Adrenal gland (tissue), 9 donors: ENCODE measurements at regions not wholly inside any gene's neighbourhood (a gene's known extent, or its start where the extent isn't known, plus 50 kb on each side); places are given as distances from the start of the nearest gene placed in this dataset.

Experiments used
- DNase-seq, 7 donors: peaks; one replicate each; pipeline ENCODE4 v3.0.0-alpha.2; 2019 to 2020
- H3K27ac ChIP-seq, 5 donors: fragments of 200-600 bp; sonication (generic) in 4 of 5; 1 replicate in 3 of 5; 2 replicates in 2 of 5; pipeline versions ENCODE4 v1.5.1 to v1.8.0; 2016 to 2020; ENCODE audit warnings: mild to moderate bottlenecking in 1 of 5
- H3K27me3 ChIP-seq: fragments of 200-600 bp; 2 replicates; pipeline ENCODE4 v1.8.0; 2021
- H3K36me3 ChIP-seq, 2 donors: fragments of 200-600 bp; replicated peaks in 1 of 2; 1 replicate in 1 of 2; 2 replicates in 1 of 2; pipeline versions ENCODE4 v1.5.1 to v1.8.0; 2018 to 2022
- H3K4me1 ChIP-seq, 2 donors: fragments of 200-600 bp; replicated peaks in 1 of 2; 1 replicate in 1 of 2; 2 replicates in 1 of 2; pipeline versions ENCODE4 v1.5.1 to v1.8.0; 2018 to 2021
- H3K4me3 ChIP-seq, 4 donors: fragments of 200-600 bp; sonication (generic) in 3 of 4; one replicate each; pipeline ENCODE4 v1.5.1; 2016 to 2018
- H3K9me3 ChIP-seq, 3 donors: fragments of 200-600 bp; sonication (generic) in 1 of 3; replicated peaks in 1 of 3; 1 replicate in 2 of 3; 2 replicates in 1 of 3; pipeline versions ENCODE4 v1.5.1 to v1.8.0; 2016 to 2021
- CTCF ChIP-seq, 6 experiments: fragments of 450-650 bp in 4 of 6; fragments of 200-600 bp in 2 of 6; sonication (generic) in 1 of 6; IDR thresholded peaks; 1 replicate in 5 of 6; 2 replicates in 1 of 6; pipeline versions ENCODE4 v1.5.1 to v1.8.0; 2016 to 2021; ENCODE audit warnings: antibody characterized with exemption in 6 of 6, mild to moderate bottlenecking in 2 of 6, moderate library complexity in 1 of 6
- POLR2A ChIP-seq, 2 donors: fragments of 450-650 bp; IDR thresholded peaks; one replicate each; pipeline ENCODE4 v1.6.1; 2017; ENCODE audit warnings: antibody characterized with exemption in 2 of 2, mild to moderate bottlenecking in 2 of 2, moderate library complexity in 1 of 2
- WGBS, 4 donors: extraction: QIAGEN DNeasy Blood & Tissue Kit in 2 of 4; methylation state at CpG; one replicate each; pipeline versions ENCODE4 v1.1.5 to v1.1.7; 2013 to 2017; 5-methylcytosine and 5-hydroxymethylcytosine counted together
- intact Hi-C, 2 donors: fragments of 100-400 bp; cut with DNase I; formaldehyde crosslinking; loops; one replicate each; pipeline versions ENCODE4 v1.14.1 to v1.15.0; 2022 to 2023
- donor health status: healthy with polysubstance abuse.
- donor health status: Bipolar disorder and iron deficiency.
- donor health status: DM: yes; HTN: yes; CAD: no.
- donor health status: DM: no; HTN: no; CAD: no.
- donor health status: DM: no; HTN: no; CAD: no.

- H3K4me1 ChIP-seq, result no peaks in the 10 kb centered on the region
- intact Hi-C loops, result no loop called here
- H3K27me3 ChIP-seq, result no peaks in the 10 kb centered on the region
- no peak for TF ChIP-seq CTCF (IDR thresholded peaks at IDR 0.05)
- no peak for TF ChIP-seq POLR2A (IDR thresholded peaks at IDR 0.05)
- H3K36me3 ChIP-seq, result no peaks in the 10 kb centered on the region
- H3K9me3 ChIP-seq, result no peaks in the 10 kb centered on the region
- H3K27ac ChIP-seq, result no peak overlapping the region
- no peak for DNase-seq
- no peak overlapping the region for H3K4me3 ChIP-seq
Measured at GRCh38 chr4:64895031-64895430, 485.8 kb upstream of the TECRL start.

- no peak for DNase-seq
- 15 to 23% (median 21%) methylated on average over 5 of the region's 5 CpGs for WGBS, 4 donors
- Histone ChIP-seq H3K4me1 (no peaks in the 10 kb centered on the region), H3K36me3 (no peaks in the 10 kb centered on the region), H3K4me3 (no peak overlapping the region), H3K27me3 (no peaks in the 10 kb centered on the region), H3K9me3 (no peaks in the 10 kb centered on the region), H3K27ac (no peak overlapping the region)
- intact Hi-C loops, result no loop called here
- no peak for TF ChIP-seq CTCF (IDR thresholded peaks at IDR 0.05)
- TF ChIP-seq POLR2A (IDR thresholded peaks at IDR 0.05), result no peak
Measured at GRCh38 chr4:64893205-64893604, 484.0 kb upstream of the TECRL start.

- no peaks in the 10 kb centered on the region for H3K36me3 ChIP-seq
- H3K4me1 ChIP-seq, result no peaks in the 10 kb centered on the region
- TF ChIP-seq CTCF (IDR thresholded peaks at IDR 0.05) (no peak), POLR2A (IDR thresholded peaks at IDR 0.05) (no peak)
- 48 to 58% (median 56%) methylated on average over 5 of the region's 5 CpGs for WGBS, 4 donors
- H3K4me3 ChIP-seq, result no peak overlapping the region
- H3K27me3 ChIP-seq, result no peaks in the 10 kb centered on the region
- intact Hi-C loops, result no loop called here
- H3K27ac ChIP-seq, result no peak overlapping the region
- DNase-seq, result no peak
- H3K9me3 ChIP-seq, result no peaks in the 10 kb centered on the region
Measured at GRCh38 chr4:64889906-64890610, 480.8 kb upstream of the TECRL start.

- Histone ChIP-seq H3K9me3 (no peaks in the 10 kb centered on the region), H3K36me3 (no peaks in the 10 kb centered on the region), H3K27me3 (no peaks in the 10 kb centered on the region), H3K4me3 (no peak overlapping the region), H3K27ac (no peak overlapping the region), H3K4me1 (no peaks in the 10 kb centered on the region)
- intact Hi-C loops, result no loop called here
- TF ChIP-seq CTCF (IDR thresholded peaks at IDR 0.05) (no peak), POLR2A (IDR thresholded peaks at IDR 0.05) (no peak)
- WGBS, 4 donors, result 78 to 88% (median 81%) methylated on average over 5 of the region's 5 CpGs
- no peak for DNase-seq
Measured at GRCh38 chr4:64883087-64883807, 474.0 kb upstream of the TECRL start.
